ENCODE measurements at regions not wholly inside any gene's neighbourhood (a gene's known extent, or its start where the extent isn't known, plus 50 kb on each side); places are given as distances from the start of the nearest gene placed in this dataset.

DNA sequence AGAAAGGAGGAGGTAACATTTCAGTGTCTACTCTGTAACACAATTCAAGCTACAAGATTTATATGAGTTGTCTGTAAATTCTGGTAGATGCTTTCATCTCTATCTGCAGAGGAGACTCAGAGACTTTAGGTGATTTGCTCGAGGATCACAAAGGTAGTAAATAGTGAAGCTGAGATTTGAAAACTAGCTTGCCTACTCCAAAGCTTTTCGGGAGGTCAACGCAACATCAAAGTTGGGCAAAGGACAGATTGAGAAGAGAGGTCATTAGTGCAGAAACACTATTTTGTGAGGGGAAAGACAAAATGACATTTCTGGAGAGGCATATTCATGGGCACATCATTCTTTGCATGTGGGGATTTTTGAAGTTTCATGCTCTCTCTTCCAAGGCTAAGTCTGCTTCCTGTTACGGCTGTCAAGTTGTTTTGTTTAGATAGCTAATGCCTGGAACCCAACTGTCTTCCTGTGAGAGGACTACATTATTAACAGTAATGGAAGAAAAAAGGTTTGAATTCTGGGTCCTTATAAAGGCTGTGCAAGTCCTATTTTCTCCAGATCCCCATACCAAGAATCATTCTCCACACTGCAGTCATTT is 413.5 kb upstream of the ZNF462 start:
- Mint-ChIP-seq H3K4me3 (no peak overlapping the region), H3K36me3 (no peaks in the 10 kb centered on the region), H3K4me1 (peaks cover 8% of the 10 kb centered on the region), H3K27ac (no peak overlapping the region), H3K9me3 (peaks cover 8% of the 10 kb centered on the region; the same call in 1 of the 2 replicates), H3K27me3 (ENCODE audit: low read depth) (no peaks in the 10 kb centered on the region)
- TF ChIP-seq NR3C1 (CRISPR knock-in tag; conservative IDR thresholded peaks at IDR 0.05; ENCODE audit: low read depth) = no peak
- TF ChIP-seq, protein P1, sequence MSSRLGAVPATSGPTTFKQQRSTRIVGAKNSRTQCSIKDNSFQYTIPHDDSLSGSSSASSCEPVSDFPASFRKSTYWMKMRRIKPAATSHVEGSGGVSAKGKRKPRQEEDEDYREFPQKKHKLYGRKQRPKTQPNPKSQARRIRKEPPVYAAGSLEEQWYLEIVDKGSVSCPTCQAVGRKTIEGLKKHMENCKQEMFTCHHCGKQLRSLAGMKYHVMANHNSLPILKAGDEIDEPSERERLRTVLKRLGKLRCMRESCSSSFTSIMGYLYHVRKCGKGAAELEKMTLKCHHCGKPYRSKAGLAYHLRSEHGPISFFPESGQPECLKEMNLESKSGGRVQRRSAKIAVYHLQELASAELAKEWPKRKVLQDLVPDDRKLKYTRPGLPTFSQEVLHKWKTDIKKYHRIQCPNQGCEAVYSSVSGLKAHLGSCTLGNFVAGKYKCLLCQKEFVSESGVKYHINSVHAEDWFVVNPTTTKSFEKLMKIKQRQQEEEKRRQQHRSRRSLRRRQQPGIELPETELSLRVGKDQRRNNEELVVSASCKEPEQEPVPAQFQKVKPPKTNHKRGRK (CRISPR knock-in tag; IDR thresholded peaks at IDR 0.05; ENCODE audit: borderline replicate concordance) = no peak
- TF ChIP-seq MXD4 (CRISPR knock-in tag; IDR thresholded peaks at IDR 0.05; ENCODE audit: borderline replicate concordance) = no peak
- no peak for TF ChIP-seq TP53 (CRISPR knock-in tag; IDR thresholded peaks at IDR 0.05)
- no peak for TF ChIP-seq ZNF416 (CRISPR knock-in tag; IDR thresholded peaks at IDR 0.05)
- no peak for TF ChIP-seq ETV6 (CRISPR knock-in tag; IDR thresholded peaks at IDR 0.05)
- no peak for TF ChIP-seq ZNF396 (CRISPR knock-in tag; IDR thresholded peaks at IDR 0.05; ENCODE audit: borderline replicate concordance)
- no peak for TF ChIP-seq FOXP1 (CRISPR knock-in tag; IDR thresholded peaks at IDR 0.05; ENCODE audit: borderline replicate concordance)
- TF ChIP-seq PRRX2 (CRISPR knock-in tag; IDR thresholded peaks at IDR 0.05) = no peak
- TF ChIP-seq, protein P2, sequence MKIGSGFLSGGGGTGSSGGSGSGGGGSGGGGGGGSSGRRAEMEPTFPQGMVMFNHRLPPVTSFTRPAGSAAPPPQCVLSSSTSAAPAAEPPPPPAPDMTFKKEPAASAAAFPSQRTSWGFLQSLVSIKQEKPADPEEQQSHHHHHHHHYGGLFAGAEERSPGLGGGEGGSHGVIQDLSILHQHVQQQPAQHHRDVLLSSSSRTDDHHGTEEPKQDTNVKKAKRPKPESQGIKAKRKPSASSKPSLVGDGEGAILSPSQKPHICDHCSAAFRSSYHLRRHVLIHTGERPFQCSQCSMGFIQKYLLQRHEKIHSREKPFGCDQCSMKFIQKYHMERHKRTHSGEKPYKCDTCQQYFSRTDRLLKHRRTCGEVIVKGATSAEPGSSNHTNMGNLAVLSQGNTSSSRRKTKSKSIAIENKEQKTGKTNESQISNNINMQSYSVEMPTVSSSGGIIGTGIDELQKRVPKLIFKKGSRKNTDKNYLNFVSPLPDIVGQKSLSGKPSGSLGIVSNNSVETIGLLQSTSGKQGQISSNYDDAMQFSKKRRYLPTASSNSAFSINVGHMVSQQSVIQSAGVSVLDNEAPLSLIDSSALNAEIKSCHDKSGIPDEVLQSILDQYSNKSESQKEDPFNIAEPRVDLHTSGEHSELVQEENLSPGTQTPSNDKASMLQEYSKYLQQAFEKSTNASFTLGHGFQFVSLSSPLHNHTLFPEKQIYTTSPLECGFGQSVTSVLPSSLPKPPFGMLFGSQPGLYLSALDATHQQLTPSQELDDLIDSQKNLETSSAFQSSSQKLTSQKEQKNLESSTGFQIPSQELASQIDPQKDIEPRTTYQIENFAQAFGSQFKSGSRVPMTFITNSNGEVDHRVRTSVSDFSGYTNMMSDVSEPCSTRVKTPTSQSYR (CRISPR knock-in tag; IDR thresholded peaks at IDR 0.05) = no peak
- TF ChIP-seq, protein P3, sequence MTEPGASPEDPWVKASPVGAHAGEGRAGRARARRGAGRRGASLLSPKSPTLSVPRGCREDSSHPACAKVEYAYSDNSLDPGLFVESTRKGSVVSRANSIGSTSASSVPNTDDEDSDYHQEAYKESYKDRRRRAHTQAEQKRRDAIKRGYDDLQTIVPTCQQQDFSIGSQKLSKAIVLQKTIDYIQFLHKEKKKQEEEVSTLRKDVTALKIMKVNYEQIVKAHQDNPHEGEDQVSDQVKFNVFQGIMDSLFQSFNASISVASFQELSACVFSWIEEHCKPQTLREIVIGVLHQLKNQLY (CRISPR knock-in tag; IDR thresholded peaks at IDR 0.05) = no peak
- TF ChIP-seq, protein P4, sequence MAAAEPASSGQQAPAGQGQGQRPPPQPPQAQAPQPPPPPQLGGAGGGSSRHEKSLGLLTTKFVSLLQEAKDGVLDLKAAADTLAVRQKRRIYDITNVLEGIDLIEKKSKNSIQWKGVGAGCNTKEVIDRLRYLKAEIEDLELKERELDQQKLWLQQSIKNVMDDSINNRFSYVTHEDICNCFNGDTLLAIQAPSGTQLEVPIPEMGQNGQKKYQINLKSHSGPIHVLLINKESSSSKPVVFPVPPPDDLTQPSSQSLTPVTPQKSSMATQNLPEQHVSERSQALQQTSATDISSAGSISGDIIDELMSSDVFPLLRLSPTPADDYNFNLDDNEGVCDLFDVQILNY (CRISPR knock-in tag; IDR thresholded peaks at IDR 0.05) = no peak
- TF ChIP-seq, protein P5, sequence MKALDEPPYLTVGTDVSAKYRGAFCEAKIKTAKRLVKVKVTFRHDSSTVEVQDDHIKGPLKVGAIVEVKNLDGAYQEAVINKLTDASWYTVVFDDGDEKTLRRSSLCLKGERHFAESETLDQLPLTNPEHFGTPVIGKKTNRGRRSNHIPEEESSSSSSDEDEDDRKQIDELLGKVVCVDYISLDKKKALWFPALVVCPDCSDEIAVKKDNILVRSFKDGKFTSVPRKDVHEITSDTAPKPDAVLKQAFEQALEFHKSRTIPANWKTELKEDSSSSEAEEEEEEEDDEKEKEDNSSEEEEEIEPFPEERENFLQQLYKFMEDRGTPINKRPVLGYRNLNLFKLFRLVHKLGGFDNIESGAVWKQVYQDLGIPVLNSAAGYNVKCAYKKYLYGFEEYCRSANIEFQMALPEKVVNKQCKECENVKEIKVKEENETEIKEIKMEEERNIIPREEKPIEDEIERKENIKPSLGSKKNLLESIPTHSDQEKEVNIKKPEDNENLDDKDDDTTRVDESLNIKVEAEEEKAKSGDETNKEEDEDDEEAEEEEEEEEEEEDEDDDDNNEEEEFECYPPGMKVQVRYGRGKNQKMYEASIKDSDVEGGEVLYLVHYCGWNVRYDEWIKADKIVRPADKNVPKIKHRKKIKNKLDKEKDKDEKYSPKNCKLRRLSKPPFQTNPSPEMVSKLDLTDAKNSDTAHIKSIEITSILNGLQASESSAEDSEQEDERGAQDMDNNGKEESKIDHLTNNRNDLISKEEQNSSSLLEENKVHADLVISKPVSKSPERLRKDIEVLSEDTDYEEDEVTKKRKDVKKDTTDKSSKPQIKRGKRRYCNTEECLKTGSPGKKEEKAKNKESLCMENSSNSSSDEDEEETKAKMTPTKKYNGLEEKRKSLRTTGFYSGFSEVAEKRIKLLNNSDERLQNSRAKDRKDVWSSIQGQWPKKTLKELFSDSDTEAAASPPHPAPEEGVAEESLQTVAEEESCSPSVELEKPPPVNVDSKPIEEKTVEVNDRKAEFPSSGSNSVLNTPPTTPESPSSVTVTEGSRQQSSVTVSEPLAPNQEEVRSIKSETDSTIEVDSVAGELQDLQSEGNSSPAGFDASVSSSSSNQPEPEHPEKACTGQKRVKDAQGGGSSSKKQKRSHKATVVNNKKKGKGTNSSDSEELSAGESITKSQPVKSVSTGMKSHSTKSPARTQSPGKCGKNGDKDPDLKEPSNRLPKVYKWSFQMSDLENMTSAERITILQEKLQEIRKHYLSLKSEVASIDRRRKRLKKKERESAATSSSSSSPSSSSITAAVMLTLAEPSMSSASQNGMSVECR (CRISPR knock-in tag; IDR thresholded peaks at IDR 0.05; ENCODE audit: borderline replicate concordance) = no peak
- no peak for TF ChIP-seq TEAD4 (CRISPR knock-in tag; IDR thresholded peaks at IDR 0.05)
- no peak for DNase-seq (ENCODE audit: low spot score)
- ChIA-PET POLR2A (interaction anchor here (0.5 kb wide), 1 partner anchor 843 kb away, joined by 3 read pairs; no protein-coding TSS in a partner anchor), CTCF (no interaction called here)
- ATAC-seq = no peak

DNA sequence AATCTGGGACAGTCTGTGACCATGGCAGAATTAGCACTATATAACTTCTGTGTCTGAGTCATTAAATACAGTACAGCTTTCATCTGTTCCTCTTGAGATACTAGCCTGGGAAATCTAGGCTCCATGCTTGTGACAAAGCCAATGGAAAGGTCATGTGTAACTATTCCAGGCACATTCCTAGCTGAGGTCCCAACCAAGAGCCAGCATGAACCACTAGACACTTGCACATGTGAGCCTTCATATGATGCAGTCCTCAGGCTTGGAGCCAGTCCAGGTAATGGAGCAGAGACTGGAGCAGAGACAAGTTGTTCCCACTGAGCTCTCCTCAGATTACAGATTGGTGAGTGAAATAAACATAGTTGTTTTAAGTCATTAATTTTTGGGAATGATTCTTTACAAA is 412.4 kb upstream of the ZNF462 start:
- CTCF ChIA-PET = interaction anchor here (1.1 kb wide), 1 partner anchor 569 kb away, joined by 3 read pairs; no protein-coding TSS in a partner anchor
- H3K27ac Mint-ChIP-seq = no peak overlapping the region
- TF ChIP-seq SOX15 (CRISPR knock-in tag; IDR thresholded peaks at IDR 0.05) = no peak
- TF ChIP-seq, protein P6, sequence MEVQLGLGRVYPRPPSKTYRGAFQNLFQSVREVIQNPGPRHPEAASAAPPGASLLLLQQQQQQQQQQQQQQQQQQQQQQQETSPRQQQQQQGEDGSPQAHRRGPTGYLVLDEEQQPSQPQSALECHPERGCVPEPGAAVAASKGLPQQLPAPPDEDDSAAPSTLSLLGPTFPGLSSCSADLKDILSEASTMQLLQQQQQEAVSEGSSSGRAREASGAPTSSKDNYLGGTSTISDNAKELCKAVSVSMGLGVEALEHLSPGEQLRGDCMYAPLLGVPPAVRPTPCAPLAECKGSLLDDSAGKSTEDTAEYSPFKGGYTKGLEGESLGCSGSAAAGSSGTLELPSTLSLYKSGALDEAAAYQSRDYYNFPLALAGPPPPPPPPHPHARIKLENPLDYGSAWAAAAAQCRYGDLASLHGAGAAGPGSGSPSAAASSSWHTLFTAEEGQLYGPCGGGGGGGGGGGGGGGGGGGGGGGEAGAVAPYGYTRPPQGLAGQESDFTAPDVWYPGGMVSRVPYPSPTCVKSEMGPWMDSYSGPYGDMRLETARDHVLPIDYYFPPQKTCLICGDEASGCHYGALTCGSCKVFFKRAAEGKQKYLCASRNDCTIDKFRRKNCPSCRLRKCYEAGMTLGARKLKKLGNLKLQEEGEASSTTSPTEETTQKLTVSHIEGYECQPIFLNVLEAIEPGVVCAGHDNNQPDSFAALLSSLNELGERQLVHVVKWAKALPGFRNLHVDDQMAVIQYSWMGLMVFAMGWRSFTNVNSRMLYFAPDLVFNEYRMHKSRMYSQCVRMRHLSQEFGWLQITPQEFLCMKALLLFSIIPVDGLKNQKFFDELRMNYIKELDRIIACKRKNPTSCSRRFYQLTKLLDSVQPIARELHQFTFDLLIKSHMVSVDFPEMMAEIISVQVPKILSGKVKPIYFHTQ (CRISPR knock-in tag; IDR thresholded peaks at IDR 0.05) = no peak
- no peak for TF ChIP-seq TP53 (CRISPR knock-in tag; IDR thresholded peaks at IDR 0.05)
- TF ChIP-seq TCF7 (CRISPR knock-in tag; IDR thresholded peaks at IDR 0.05; ENCODE audit: low read depth) = no peak
- no peak for TF ChIP-seq HMGA2 (CRISPR knock-in tag; IDR thresholded peaks at IDR 0.05)
- no peak for TF ChIP-seq ZNF121 (CRISPR knock-in tag; IDR thresholded peaks at IDR 0.05)
- TF ChIP-seq, protein P7, sequence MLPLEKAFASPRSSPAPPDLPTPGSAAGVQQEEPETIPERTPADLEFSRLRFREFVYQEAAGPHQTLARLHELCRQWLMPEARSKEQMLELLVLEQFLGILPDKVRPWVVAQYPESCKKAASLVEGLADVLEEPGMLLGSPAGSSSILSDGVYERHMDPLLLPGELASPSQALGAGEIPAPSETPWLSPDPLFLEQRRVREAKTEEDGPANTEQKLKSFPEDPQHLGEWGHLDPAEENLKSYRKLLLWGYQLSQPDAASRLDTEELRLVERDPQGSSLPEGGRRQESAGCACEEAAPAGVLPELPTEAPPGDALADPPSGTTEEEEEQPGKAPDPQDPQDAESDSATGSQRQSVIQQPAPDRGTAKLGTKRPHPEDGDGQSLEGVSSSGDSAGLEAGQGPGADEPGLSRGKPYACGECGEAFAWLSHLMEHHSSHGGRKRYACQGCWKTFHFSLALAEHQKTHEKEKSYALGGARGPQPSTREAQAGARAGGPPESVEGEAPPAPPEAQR (CRISPR knock-in tag; IDR thresholded peaks at IDR 0.05) = no peak

More for the DNA sequence above, 412.4 kb upstream of the ZNF462 start:
- Mint-ChIP-seq H3K27me3 (ENCODE audit: low read depth) (no peaks in the 10 kb centered on the region), H3K4me3 (no peak overlapping the region), H3K9me3 (peaks cover 8% of the 10 kb centered on the region; the same call in 1 of the 2 replicates), H3K4me1 (peaks cover 8% of the 10 kb centered on the region), H3K36me3 (no peaks in the 10 kb centered on the region)
- DNase-seq (ENCODE audit: low spot score) (no peak), ATAC-seq (no peak)
- POLR2A ChIA-PET = no interaction called here

Measured in WTC11 (cell line).